ENCODE measurements at regions not wholly inside any gene's neighbourhood (a gene's known extent, or its start where the extent isn't known, plus 50 kb on each side); places are given as distances from the start of the nearest gene placed in this dataset.

GRCh38 chr4:125511715-125512114 lies 197.0 kb downstream of the FAT4 start:
- TF ChIP-seq POLR2A (IDR thresholded peaks at IDR 0.05) (no peak), CTCF (IDR thresholded peaks at IDR 0.05 in 8 of 11, conservative IDR thresholded peaks at IDR 0.05 in 3 of 11) (no peak)

Data from spleen (tissue), 7 donors.